SKM-1 (cell line): ENCODE measurements at regions not wholly inside any gene's neighbourhood (a gene's known extent, or its start where the extent isn't known, plus 50 kb on each side); places are given as distances from the start of the nearest gene placed in this dataset.

Experiments
- DNase-seq: peaks from one replicate; lab custom pipeline; 2025; ENCODE audit not compliant: unreplicated experiment; lab: John Stamatoyannopoulos, UW

DNA sequence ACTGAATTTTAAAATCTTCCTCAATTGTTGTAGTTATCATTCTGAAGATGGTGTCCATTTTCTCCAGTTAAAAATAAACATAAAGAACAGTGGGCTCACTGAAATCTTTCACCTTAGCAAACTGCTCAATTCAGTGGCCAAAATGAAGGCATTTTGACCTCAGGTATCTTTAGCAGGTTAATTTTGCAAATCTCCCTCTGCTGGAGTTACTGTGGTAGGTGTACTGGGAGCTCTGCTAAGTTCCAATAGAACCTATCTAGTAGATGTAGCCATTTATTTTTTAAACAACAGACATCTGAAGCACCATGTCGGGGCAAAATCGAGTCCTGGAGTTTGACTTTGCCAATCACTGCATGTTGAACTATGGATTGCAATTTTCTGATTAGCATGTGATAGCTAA is 177.1 kb downstream of the IRS1 start:
- DNase-seq: no peak

DNA sequence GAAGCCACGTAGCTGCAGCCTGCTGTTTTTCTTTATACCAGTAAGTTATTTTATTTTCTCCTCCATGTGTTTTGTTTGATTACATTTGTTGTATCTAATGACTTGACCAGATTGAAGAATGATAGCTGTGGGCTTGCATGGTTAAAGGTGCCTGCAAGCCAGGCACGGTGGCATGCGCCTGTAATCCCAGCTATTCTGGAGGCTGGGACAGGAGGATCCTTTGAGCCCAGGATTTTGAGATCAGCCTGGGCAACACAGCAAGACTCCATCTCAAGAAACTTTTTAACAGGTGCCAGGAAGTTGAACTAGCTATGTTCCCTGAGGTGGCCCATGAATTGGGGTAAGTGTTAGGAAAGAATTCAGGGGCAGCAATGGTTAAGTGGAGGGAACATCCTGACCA is 179.4 kb downstream of the IRS1 start:
- DNase-seq: no peak

DNA sequence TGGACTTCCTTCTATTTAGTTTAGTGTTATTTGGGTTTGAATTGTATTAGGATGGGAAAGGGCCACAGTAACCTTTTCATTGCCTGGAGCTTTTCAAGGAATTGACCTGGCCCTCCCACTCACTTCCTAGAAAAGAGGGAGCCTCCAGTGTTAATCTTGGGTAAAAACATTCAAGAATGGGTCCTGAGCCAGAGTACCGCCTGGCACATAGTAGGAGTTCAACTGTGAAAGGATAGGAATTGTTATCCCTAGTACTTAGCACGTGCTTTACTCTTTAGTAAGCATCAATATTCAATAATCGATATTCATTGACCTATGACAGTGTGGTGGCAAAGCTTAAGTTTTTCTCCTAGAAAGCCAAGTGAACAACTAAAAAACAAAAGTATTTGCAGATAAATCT is 179.9 kb downstream of the IRS1 start:
- DNase-seq: no peak

DNA sequence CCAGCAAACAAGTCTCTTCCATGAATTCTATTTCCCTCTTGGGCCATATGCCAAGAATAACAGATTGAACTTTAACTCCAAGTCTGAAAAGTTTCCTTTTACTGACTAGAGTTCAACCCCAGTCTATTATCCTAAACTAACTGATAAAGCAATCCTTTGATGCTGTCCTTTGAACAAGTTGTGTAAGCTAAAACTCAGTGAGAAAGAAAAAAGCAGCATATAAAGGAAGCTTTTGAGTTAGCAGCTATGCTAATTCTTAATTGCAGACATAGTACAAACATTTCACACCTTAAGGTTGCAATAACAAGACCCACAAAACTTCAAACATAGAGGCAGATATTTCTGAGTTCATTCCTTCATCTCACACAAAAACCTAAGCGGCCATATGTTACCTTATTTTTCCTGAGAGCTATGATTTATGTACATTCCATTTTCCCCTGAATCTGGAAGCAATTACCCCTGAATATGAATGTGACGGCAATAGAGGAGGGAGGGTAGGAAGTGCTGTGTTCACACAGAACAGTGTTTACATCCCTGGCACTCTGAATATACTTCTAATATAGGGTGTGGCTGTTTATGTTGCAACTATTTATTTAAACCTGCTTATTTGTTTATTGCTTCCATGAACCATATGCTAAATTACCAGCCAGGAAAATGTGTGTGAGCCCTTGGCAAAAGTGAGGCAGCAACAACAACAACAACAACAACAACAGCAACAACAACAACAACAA is 180.6 kb downstream of the IRS1 start:
- DNase-seq: no peak

DNA sequence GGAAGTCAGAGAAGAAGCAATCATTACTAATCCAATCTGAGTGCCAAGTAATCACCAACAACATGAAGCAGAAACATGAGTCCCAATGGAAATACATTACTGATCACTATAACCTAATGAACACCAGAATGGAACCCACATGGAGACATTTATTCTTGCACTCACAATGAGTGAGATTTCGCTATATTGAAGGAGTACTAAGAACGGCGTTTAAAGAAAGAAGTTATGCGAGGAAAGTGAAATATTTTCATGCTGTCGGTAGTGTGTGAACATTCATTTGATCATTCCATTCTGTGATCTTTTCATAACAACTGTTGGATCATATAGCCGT is 181.1 kb downstream of the IRS1 start:
- no peak for DNase-seq

DNA sequence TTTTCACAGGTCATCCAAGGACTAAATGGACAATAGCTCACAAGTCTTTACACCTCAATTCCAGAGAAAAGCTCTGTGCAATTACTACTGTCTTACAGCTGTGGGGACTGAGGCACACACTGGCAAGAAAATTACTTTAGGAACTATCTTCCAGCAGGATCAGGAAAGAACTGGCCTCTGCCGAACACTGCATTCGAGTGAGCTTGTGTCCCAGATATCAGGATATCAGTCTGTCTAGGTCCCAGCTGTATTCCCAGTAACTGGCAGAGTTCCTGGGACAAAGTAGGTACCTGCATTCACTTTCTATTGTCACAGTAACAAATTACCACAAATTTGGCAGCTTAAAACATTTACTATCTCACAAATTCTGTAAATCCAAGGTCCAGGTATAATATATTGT is 183.7 kb downstream of the IRS1 start:
- DNase-seq: no peak

DNA sequence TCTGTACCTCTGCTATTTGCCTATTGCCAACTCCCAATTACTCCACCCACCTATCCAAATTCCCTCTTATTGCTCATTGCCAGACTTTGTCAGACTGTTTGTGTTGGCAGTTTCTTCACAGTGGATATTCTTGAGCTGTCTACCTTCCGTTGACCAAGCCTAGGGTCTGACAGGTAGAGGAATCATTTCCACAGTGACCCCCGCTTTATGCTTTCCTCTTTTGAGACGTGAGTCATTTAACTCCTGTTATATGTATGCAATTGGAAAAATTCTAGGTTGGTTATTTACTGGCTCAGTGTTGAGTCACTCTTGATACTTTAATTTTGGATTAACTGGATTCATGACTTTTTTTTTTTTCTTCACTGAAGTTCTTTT is 187.7 kb downstream of the IRS1 start:
- DNase-seq: no peak

DNA sequence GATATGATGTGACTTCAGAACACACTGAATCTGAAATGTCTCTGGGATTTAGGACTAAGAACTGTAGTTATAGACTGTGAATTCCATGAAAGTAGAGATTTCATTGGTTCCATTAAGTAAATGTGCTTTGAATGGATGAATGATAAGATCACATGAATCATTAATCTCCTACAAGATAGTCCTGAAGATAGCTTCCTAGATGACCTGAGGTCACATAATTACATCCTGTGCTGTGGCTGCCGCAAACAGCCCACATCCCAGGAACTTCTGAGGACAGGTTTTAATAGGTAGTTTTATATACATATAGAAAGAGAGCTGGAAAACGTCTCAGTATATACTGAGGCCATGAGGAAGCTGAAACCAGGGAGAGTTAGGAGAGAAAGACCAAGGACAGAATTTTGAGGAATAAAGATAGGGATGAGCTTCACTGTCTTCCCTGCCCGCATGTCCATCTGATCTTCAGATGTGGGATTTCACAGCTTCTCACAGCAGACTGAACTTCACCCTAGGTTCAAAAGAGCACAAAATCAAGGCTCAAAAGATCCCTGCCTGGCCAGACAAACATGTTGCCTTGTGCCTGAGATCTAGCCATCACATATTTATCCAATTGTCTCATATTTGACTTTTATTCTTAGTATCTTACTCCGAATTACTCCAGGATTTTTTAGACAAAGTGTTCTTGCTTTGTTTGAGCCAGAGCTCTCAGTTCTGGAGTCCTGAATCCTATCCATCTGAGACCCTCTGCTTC is 188.2 kb downstream of the IRS1 start:
- DNase-seq: no peak

DNA sequence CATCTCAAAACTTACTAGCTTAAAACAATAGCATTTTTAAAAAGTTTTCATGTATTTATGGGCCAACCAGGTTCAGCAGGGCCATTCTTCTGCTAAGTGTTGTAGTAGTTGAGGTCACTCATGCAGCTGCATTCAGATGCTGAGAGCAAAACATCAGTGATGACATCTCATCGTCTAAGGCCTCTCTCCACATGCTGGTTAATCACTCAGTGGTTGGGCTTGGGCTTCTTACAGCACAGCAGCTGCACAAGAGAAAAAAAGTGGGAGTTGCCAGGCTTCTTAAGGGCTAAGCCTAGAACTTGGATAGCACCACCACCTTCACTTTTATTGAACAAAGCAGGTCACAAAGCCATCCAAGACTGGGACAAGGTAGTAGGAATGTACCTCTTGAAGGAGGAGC is 190.3 kb downstream of the IRS1 start:
- DNase-seq: no peak

DNA sequence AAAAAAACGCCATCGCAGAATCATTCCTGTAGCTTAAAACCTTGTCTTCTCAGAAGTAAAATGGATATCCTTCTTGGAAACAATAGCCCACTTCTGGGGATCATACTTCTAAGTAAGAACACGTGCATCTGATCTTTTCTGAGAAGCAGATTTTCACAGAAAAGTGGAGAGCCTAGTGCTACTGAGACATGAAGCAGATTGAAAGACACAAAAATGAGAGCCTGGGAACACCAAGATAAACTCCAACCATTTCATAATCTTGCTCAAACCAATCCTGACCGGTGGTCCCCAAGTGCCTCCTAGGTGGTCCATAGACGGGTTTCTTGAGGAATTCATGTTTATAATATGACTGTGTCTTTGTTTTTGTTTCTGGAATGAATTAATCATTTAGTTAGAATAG is 191.2 kb downstream of the IRS1 start:
- DNase-seq: no peak

DNA sequence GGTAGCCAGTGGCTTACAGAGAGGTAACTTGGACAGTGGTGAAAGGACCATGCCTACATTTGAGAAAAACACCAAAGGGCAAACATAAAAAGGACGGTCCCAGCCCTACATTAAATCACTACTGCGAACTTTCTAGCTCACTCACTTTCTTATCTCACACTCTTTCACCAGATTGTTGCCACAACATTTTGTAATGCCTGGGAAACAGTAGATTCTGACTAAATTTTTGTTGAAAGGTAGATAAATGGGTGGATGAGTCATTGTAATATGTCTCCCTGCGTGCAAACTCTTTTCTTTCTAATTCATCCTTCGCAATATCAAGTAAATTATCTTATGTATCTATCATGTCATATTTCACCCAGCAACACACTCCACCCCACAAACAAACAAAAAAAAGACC is 192.2 kb downstream of the IRS1 start:
- DNase-seq: no peak

DNA sequence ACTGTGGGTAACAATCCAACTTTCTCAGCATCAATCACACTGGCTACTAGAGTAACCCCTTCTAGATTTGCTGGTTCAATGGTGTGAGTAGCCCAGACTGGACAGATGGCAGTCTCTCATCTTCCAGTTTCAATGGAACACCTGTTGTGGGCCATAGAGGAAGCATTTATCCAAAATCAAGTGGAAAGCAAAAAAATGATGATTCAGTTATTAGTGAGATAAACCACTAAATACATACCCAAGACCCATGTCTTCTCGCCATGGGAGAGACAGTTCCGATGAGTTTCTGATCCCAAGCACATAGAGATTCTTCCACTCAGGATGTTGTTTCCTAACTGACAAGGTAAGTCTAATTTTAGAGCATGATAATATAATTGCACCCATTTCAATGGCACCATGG is 194.0 kb downstream of the IRS1 start:
- DNase-seq: no peak

DNA sequence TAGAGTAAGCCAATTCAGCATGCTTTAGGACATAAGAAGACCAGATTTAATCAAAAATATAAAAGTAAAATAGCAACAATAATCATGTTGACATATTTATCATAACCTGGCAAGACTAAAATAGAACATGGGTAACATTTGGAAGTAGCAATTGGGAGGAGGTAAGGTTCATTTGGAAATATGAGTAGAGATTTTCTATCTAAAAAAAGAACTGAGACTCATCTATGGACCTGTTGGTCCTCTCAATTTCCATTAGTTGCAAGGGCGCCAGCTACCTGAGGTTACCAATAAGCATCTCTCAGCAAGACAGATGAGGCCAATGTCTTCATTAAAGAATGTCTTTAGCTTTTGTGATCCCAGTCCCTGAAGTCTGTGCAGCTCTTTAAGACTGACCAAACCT is 196.0 kb downstream of the IRS1 start:
- DNase-seq: no peak

DNA sequence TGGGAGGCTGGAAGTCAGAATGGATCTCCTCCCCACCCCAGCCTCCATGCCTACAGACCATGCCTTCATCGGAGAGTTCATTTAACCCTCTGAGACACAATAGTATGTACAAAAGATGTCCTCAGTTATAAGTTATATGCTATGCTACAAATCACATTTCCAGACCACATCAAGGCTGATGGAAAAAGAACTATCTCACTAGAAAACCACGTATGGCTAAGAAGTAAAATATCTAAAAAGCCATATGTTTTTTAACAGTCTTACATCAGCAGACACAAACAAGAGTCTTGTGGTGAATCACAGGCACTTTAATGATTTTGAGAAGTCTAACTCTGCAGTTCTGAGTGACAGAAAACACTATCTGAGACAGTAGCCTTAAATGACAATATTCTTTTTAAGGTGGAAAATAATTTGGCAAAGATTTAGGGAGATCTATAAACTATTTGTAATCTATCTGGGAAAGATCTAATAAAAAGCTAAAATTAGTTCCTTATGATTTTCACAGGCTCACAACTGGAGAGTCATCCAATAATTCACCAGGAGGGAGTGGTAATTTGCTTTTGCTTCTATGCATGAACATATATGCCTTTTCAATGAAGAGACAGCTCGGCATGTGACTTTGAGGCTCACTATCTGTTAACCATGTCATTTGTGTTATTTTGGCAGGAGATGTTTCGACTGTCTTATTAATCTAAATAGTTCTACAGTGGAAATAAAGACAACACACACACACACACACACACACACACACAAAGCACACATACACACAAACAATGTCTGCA is 197.5 kb downstream of the IRS1 start:
- DNase-seq: no peak

DNA sequence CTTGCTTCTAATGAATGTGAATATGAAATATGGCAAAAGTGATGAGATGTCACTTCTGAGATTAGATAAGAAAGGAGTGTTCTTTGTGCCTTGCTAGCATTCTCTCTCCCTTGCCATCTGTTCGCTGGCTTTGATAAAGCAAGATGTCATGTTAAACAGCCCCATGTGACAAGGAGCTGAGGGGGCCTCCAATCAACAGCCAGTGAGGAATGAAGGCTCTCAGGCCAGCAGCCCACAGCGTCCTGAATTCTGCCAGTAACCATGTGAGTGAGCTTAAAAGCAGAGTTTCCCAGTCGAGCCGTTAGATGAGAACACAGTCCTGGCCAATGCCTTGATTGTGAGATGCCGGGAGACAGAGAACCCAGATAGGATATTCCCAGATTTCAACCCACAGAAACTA is 198.8 kb downstream of the IRS1 start:
- no peak for DNase-seq

DNA sequence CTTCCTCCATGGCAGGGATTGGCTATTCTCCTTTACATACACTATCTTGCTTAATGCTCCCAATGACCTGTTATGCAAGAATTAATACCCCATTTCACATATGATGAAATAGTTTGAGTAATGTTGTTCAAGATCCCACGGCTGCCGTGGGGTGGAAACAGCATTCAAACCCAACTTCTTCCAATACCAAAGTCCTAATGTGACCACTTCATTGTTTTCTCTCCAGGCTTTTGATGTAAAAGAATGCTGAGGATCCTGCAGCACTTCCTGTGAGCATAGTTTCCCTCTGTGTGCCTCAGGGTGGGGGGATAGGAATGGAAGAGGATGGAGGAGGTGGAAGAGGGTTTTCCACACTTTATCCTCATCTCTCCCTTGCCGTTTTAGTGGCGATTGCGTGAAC is 199.4 kb downstream of the IRS1 start:
- DNase-seq: no peak

DNA sequence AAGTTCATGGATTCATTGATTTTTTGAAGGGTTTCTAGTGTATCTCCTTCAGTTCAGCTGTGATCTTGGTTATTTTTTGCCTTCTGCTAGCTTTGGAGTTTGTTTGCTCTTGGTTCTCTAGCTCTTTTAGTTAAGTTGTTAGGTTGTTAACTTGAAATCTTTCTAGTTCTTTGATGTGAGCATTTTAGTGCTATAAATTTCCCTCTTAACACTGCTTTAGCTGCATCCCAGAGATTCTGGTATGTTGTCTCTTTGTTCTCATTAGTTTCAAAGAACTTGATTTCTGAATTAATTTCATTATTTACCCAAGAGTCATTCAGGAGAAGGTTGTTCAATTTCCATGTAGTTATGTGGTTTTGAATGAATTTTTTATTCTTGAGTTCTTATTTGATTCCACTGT is 210.6 kb downstream of the IRS1 start:
- DNase-seq: no peak

DNA sequence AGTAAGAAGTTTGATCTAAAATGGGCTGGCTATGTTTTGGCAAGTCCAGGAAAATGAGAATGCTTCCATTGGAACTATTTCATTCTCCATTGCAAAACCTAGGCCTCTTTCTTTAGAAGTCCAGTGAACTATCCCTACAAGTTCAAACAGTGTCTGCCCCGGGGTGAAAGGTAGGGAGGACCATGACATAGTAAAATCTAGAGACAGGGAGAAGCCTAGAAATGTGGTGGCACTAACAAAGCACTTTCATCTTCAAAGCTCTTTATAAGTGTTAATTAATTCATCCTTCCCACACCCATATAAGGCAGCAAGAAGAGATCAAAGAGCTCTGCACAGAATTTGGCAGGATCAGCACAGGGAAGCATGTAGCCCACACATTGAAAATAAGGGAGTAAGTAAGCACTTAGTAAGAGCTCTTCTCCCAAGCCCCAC is 214.5 kb downstream of the IRS1 start:
- DNase-seq: no peak

DNA sequence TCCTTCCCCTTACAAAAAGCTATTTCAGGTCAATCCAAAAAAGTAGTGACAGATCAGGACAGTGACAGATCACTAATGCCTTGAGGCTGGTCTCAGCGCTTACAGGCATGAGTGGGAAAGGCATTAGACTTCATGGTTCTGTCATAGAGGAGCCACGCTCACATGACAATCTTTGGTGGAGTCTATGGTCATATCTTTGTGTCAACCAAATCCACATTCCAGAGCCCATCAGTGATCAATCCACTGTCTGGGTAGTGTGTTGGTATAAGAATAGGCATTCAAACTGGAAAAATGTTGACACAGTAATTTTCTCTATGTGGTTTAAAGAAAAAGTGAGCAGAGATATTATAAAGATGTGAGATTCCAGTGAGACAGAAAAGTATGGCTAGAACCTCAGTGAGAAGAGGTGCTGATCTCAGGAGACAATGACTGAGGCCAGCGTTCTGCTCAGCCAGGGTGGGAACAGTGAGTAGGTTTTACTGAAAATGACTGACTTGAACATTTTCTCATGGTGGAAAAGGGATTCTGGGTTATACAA is 215.0 kb downstream of the IRS1 start:
- DNase-seq: no peak

DNA sequence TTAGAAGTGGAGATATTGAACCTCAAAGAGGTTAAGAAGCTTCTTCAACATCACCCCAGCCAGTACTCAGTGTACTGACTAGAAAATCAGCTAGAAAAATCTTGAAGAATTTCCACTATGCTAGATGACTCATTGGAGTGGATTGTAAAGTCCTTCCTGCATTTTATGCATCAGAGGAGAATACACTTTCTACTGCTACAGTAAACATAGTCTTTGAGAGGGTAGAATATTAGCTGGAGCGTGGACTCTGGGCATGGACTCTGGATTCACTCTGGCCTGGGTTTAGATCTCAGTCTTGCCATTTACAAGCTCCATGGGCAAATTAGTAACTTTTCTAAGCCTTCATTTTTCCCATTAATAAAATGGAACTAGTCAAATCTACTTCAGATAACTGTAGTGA is 215.9 kb downstream of the IRS1 start:
- DNase-seq: no peak

DNA sequence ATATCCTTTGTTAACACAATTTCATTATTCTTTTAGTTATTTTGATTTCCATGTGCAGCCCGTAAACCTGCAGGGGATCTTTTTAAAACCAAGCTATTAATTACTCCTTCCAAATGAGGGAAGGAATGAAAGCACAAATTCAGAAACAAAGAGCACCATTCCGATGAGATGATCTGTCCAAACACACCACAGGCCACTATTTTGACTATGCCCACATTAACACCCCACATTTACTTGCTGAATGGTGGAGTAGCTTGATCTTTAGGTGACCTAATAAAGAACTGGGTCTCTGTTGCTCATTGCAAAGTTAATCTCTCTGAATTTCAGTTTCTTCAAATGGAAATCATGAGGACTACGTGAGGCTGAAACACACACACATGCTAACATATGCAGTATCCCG is 218.0 kb downstream of the IRS1 start:
- no peak for DNase-seq

DNA sequence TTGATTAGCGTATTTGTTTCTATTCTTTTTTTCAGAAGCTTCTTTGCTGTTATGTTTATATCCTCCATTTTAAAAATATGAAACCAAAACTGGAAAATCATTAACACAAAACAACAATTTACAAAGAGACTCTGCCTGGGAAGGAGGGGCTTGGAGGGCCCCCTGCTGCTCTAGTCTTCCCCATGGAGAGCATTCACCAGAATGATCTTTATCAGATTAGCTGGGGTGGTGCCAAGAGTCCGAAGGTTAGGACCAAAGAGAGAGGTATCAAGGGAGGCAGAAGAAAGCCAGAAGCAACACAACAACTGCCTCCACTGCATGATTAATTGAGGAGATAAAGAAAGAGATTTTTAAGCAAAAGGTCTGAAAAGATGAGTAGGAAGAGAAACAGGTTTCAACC is 218.6 kb downstream of the IRS1 start:
- DNase-seq: no peak
